ENCODE measurements at regions not wholly inside any gene's neighbourhood (a gene's known extent, or its start where the extent isn't known, plus 50 kb on each side); places are given as distances from the start of the nearest gene placed in this dataset.

- intact Hi-C loops (cut with micrococcal nuclease; ENCODE audit: unreplicated experiment): no loop called here
- H2AFZ ChIP-seq (ENCODE audit: control insufficient read depth, low read depth, low read length): no peak overlapping the region
- TF ChIP-seq ZNF274 (IDR thresholded peaks at IDR 0.05; ENCODE audit: insufficient read depth, insufficient read length) (no peak), TCF12 (IDR thresholded peaks at IDR 0.05; ENCODE audit: low read depth, low read length) (no peak), ZNF24 (IDR thresholded peaks at IDR 0.05) (no peak), CBX3 (IDR thresholded peaks at IDR 0.05; ENCODE audit: borderline replicate concordance, low read depth) (no peak), CHD2 (IDR thresholded peaks at IDR 0.05; ENCODE audit: borderline replicate concordance, low read depth, low read length) (no peak), MLLT1 (IDR thresholded peaks at IDR 0.05) (no peak), CEBPB (IDR thresholded peaks at IDR 0.05; ENCODE audit: borderline replicate concordance in 1 of 2, low read depth in 2 of 2, low read length in 2 of 2) (no peak), RELB (IDR thresholded peaks at IDR 0.05; ENCODE audit: low read depth) (no peak), SMARCA5 (IDR thresholded peaks at IDR 0.05) (no peak)
- POLR2A ChIA-PET: no interaction called here
- H3K9ac ChIP-seq (ENCODE audit: control insufficient read depth, insufficient read depth, low read length): no peak overlapping the region
- no peaks in the 10 kb centered on the region for H4K20me1 ChIP-seq (ENCODE audit: control insufficient read depth, insufficient read depth)
- DNase-seq (ENCODE audit: low read depth, low spot score) (no peak), FAIRE-seq (no peak), ATAC-seq (no peak)
- no peaks in the 10 kb centered on the region for H3K9me3 ChIP-seq (replicated peaks; ENCODE audit: control insufficient read depth, insufficient read depth, low read length)
- RAD21 ChIA-PET (ENCODE audit: unreplicated experiment): no interaction called here
- 11% methylated on average over 19 of the region's 19 CpGs for WGBS (ENCODE audit: insufficient coverage, insufficient replicate concordance, low lambda C conversion rate, missing lambda C conversion rate)
- H3K36me3 ChIP-seq (ENCODE audit: control insufficient read depth in 2 of 2, insufficient read depth in 2 of 2, low read length in 1 of 2): no peaks in the 10 kb centered on the region
- no peak overlapping the region for H3K4me2 ChIP-seq (ENCODE audit: control insufficient read depth, insufficient read depth)
- in situ Hi-C loops (cut with MboI): loop anchor here (5.0 kb wide), 1 partner anchor 53 kb away; no protein-coding TSS in a partner anchor
- SMC1A ChIA-PET (ENCODE audit: uncharacterized antibody, unreplicated experiment): no interaction called here
- no peaks in the 10 kb centered on the region for H3K4me1 ChIP-seq (ENCODE audit: control insufficient read depth, insufficient read depth, low read length)
- no peak overlapping the region for H3K27ac ChIP-seq (ENCODE audit: control insufficient read depth, insufficient read depth)
- no peaks in the 10 kb centered on the region for H3K79me2 ChIP-seq (ENCODE audit: control insufficient read depth, insufficient read depth, low read length)
- BruUV-seq (replicated peaks): no TSS peak
- no peaks in the 10 kb centered on the region; a peak in 1 of 4 replicates for H3K27me3 ChIP-seq (replicated peaks in 1 of 2; ENCODE audit: control insufficient read depth in 2 of 2, insufficient read depth in 2 of 2, low read length in 1 of 2)
- H3K4me3 ChIP-seq: no peak overlapping the region
- CTCF ChIA-PET: no interaction called here
Observed at GRCh38 chr20:58139849-58140786, 88.3 kb downstream of the ANKRD60 start.

Data from GM12878 (cell line).